Breast epithelium (tissue), 4 donors: ENCODE measurements at regions not wholly inside any gene's neighbourhood (a gene's known extent, or its start where the extent isn't known, plus 50 kb on each side); places are given as distances from the start of the nearest gene placed in this dataset.

Experiments used
- DNase-seq, 2 donors: peaks; one replicate each; pipeline ENCODE4 v3.0.0-alpha.2; 2019; ENCODE audit warnings: low spot score in 2 of 2
- H3K27ac ChIP-seq, 2 donors: fragments of 200-600 bp; sonication (generic) in 1 of 2; one replicate each; pipeline ENCODE4 v1.5.1; 2016 to 2019; ENCODE audit warnings: mild to moderate bottlenecking in 1 of 2
- H3K27me3 ChIP-seq, 2 donors: fragments of 200-600 bp; sonication (generic) in 1 of 2; one replicate each; pipeline versions ENCODE4 v1.5.1 to v1.6.0; 2017 to 2019; ENCODE audit warnings: control low read depth in 1 of 2, mild to moderate bottlenecking in 1 of 2
- H3K36me3 ChIP-seq: fragments of 200-600 bp; one replicate; pipeline ENCODE4 v1.5.1; 2019
- H3K4me1 ChIP-seq, 2 donors: fragments of 200-600 bp; sonication (generic); one replicate each; pipeline ENCODE4 v1.5.1; 2016 to 2019; ENCODE audit warnings: control low read depth in 1 of 2
- H3K4me3 ChIP-seq, 3 donors: fragments of 200-600 bp; sonication (generic); 1 replicate in 2 of 3; 2 replicates in 1 of 3; pipeline ENCODE4 v1.5.1; 2016 to 2019; ENCODE audit warnings: mild to moderate bottlenecking in 3 of 3, moderate library complexity in 2 of 3
- H3K9me3 ChIP-seq, 2 donors: fragments of 200-600 bp; sonication (generic) in 1 of 2; one replicate each; pipeline ENCODE4 v1.5.1; 2016 to 2019; ENCODE audit warnings: control low read depth in 1 of 2
- POLR2A ChIP-seq: fragments of 450-650 bp; IDR thresholded peaks from one replicate; pipeline ENCODE4 v1.6.1; 2016; ENCODE audit warnings: antibody characterized with exemption, mild to moderate bottlenecking, moderate library complexity
- POLR2AphosphoS5 ChIP-seq, 3 donors: sonication (generic); formaldehyde crosslinking; IDR thresholded peaks; one replicate each; pipeline ENCODE4 v1.6.1; 2017; ENCODE audit warnings: antibody characterized with exemption in 3 of 3
- intact Hi-C: fragments of 100-400 bp; cut with DNase I; formaldehyde crosslinking; loops from one replicate; pipeline ENCODE4 v1.15.1; 2023; ENCODE audit warnings: low total_unique reads
- TF ChIP-seq, protein P1 (sequence below), 3 donors: fragments of 450-650 bp; IDR thresholded peaks; one replicate each; pipeline ENCODE4 v1.5.1; 2016 to 2017; ENCODE audit warnings: antibody characterized with exemption in 3 of 3, mild to moderate bottlenecking in 3 of 3, moderate library complexity in 3 of 3

DNA sequence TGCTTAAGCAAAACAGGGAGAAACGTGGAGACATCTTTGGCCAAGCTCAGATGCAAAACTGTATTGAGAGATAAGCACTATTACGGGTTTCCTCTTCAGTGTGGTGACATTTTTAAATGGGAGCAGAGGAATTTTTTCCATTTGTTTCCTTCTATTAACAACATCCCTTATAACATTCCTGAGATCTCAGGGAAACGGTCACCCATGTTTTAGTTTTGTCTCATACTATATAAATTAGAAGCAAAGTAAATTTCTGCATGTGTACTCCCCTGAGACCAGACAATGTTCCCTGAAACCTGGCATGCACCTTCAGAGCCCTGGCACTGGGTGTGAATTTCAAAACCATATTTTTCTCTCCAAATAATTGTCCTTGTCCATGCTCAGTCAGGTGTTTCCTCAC is 57.6 kb upstream of the RNF152 start:
- no peaks in the 10 kb centered on the region for H3K4me1 ChIP-seq
- H3K27me3 ChIP-seq = no peaks in the 10 kb centered on the region
- peak overlapping the region; percentile 72 to 84 for H3K27ac ChIP-seq
- TF ChIP-seq, protein P1, sequence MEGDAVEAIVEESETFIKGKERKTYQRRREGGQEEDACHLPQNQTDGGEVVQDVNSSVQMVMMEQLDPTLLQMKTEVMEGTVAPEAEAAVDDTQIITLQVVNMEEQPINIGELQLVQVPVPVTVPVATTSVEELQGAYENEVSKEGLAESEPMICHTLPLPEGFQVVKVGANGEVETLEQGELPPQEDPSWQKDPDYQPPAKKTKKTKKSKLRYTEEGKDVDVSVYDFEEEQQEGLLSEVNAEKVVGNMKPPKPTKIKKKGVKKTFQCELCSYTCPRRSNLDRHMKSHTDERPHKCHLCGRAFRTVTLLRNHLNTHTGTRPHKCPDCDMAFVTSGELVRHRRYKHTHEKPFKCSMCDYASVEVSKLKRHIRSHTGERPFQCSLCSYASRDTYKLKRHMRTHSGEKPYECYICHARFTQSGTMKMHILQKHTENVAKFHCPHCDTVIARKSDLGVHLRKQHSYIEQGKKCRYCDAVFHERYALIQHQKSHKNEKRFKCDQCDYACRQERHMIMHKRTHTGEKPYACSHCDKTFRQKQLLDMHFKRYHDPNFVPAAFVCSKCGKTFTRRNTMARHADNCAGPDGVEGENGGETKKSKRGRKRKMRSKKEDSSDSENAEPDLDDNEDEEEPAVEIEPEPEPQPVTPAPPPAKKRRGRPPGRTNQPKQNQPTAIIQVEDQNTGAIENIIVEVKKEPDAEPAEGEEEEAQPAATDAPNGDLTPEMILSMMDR (IDR thresholded peaks at IDR 0.05) = no peak
- TF ChIP-seq POLR2AphosphoS5 (IDR thresholded peaks at IDR 0.05) (no peak), POLR2A (no peak)
- H3K9me3 ChIP-seq = no peaks in the 10 kb centered on the region
- peak overlapping the region in 2 of 3 donors; percentile 36 to 42 for H3K4me3 ChIP-seq
- H3K36me3 ChIP-seq = no peaks in the 10 kb centered on the region
- DNase-seq = peak in 1 of 2 donors; percentile 44
- intact Hi-C loops = no loop called here

DNA sequence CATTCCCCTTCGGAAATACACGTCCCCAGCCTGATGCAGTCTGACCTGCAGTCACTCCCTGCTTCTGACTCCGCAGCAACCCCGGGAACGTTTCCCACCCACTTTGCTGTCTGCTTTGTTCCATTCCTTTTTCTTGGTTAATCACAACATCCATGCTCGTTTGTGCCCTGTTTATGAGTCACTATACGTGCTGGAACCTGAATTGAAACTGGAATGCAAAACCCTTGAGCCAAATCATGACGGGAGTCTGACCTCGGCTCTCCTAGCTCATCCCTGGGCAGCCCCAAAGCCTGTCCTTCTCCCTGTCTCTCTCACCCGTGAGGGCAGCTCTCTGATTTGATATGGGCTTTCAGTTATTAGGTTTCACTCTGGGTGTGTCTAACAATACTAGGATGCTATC is 57.1 kb upstream of the RNF152 start:
- peak in 1 of 2 donors; percentile 84 for DNase-seq
- intact Hi-C loops = no loop called here
- peak overlapping the region in 2 of 3 donors; percentile 36 to 42 for H3K4me3 ChIP-seq
- no peaks in the 10 kb centered on the region for H3K4me1 ChIP-seq
- H3K27ac ChIP-seq = peak overlapping the region; percentile 77 to 84
- TF ChIP-seq, protein P1 (IDR thresholded peaks at IDR 0.05) = no peak
- TF ChIP-seq POLR2A (no peak), POLR2AphosphoS5 (IDR thresholded peaks at IDR 0.05) (peak in 1 of 3 donors; percentile 54)
- no peaks in the 10 kb centered on the region for H3K27me3 ChIP-seq
- no peaks in the 10 kb centered on the region for H3K36me3 ChIP-seq
- no peaks in the 10 kb centered on the region for H3K9me3 ChIP-seq

DNA sequence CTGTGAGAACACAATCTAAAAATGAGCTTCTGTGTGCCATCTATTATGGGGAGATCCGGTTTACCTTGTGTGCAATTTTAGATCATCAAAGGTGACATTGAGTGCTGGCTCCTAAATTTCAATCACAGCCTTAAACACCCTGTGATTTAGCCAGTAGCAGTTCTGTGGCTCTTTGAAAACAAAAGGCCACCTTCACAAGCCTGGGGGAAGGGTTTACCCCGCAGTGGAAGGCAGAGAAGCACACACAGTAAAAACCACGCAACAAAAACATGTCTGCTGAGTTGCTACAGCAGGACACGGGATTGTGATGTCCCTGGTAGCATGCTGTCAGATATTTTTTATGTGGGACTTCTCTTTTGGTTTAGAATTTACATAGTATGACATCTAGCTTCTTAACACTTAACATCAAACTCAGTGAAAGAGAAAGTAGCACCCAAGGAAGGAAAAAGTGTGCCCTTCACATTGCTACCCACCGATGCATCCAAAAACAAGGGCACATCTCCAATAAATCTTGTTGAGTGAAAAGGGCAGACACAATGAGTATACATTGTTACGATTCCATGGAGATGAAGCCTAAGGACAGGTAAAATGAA is 56.1 kb upstream of the RNF152 start:
- peak overlapping the region; percentile 77 to 84 for H3K27ac ChIP-seq
- no peaks in the 10 kb centered on the region for H3K36me3 ChIP-seq
- H3K9me3 ChIP-seq = no peaks in the 10 kb centered on the region
- intact Hi-C loops = no loop called here
- peak overlapping the region in 1 of 3 donors; percentile 36 for H3K4me3 ChIP-seq
- TF ChIP-seq, protein P1 (IDR thresholded peaks at IDR 0.05) = no peak
- TF ChIP-seq POLR2A (no peak), POLR2AphosphoS5 (IDR thresholded peaks at IDR 0.05) (no peak)
- H3K27me3 ChIP-seq = no peaks in the 10 kb centered on the region
- no peaks in the 10 kb centered on the region for H3K4me1 ChIP-seq
- no peak for DNase-seq

DNA sequence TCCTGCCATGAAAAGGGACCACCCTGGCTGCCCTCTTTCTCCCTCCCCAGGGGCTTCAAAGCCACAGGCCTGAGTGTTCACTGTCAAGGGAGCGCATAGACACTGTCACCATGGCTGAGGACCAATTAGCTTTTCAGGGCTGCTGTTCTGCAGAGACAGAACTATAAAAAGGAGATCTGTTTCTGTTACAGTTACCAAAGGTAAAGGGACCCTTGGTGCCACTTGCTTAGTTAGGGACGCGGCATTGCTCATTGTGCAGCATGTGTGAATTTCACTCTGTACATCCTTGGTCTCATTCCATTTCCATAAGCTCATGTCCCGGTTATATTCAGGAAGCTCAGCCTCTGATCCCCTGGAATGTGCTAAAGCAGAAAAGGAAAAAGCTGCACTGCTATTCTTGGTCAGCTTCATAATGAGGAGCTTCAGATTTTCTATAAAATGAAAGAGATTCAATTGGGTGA is 55.5 kb upstream of the RNF152 start:
- Histone ChIP-seq H3K4me1 (no peaks in the 10 kb centered on the region), H3K4me3 (no peak overlapping the region), H3K27ac (peak overlapping the region; percentile 77 to 84), H3K36me3 (no peaks in the 10 kb centered on the region), H3K9me3 (no peaks in the 10 kb centered on the region), H3K27me3 (no peaks in the 10 kb centered on the region)
- TF ChIP-seq POLR2A (no peak), POLR2AphosphoS5 (IDR thresholded peaks at IDR 0.05) (no peak)
- TF ChIP-seq, protein P1 (IDR thresholded peaks at IDR 0.05) = no peak
- intact Hi-C loops = no loop called here
- no peak for DNase-seq

DNA sequence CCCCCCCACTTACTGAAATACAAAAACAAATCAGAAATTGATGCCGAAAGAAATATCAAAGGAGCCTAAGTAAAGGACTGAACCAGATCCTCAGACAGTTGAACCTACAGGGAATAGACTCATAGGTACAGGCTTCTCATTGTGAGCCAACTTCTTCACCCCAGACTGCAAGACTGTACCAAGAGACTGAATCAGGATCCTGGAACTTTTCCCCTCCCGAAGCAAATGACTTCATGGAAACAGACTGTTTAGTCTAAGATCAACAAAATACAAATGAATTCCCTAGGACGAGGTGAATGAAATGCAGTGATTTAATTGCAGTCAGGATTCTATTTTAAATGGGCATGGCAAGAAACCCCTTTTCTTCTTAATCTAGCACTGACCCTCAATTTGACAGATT is 53.6 kb upstream of the RNF152 start:
- intact Hi-C loops = no loop called here
- no peak for TF ChIP-seq POLR2A
- no peak for TF ChIP-seq POLR2AphosphoS5 (IDR thresholded peaks at IDR 0.05)
- TF ChIP-seq, protein P1 (IDR thresholded peaks at IDR 0.05) = no peak
- H3K4me3 ChIP-seq = no peak overlapping the region
- peak overlapping the region in 1 of 2 donors; percentile 20 for H3K27ac ChIP-seq
- no peaks in the 10 kb centered on the region for H3K9me3 ChIP-seq
- no peaks in the 10 kb centered on the region for H3K4me1 ChIP-seq
- H3K27me3 ChIP-seq = no peaks in the 10 kb centered on the region
- DNase-seq = no peak
- no peaks in the 10 kb centered on the region for H3K36me3 ChIP-seq
